CD4-positive, alpha-beta T cell treated with Interleukin-12 subunit alpha and Interleukin-12 subunit beta, for 1 hour (primary cell): ENCODE measurements at regions not wholly inside any gene's neighbourhood (a gene's known extent, or its start where the extent isn't known, plus 50 kb on each side); places are given as distances from the start of the nearest gene placed in this dataset.

ENCODE experiments used
- DNase-seq: peaks from one replicate; pipeline ENCODE4 v3.0.0-alpha.2; 2020

GRCh38 chr7:45456747-45457524 is 117.2 kb upstream of the ADCY1 start:
- no peak for DNase-seq

- DNase-seq = no peak
Measured at GRCh38 chr7:45457591-45457990, 116.6 kb upstream of the ADCY1 start.

GRCh38 chr7:45459476-45459875 is 114.7 kb upstream of the ADCY1 start:
- no peak for DNase-seq

- no peak for DNase-seq
Measured at GRCh38 chr7:45460379-45460778, 113.8 kb upstream of the ADCY1 start.

- DNase-seq = no peak
Measured at GRCh38 chr7:45461026-45461425, 113.1 kb upstream of the ADCY1 start.

GRCh38 chr7:45469103-45469502 is 105.1 kb upstream of the ADCY1 start:
- no peak for DNase-seq

- DNase-seq = no peak
Measured at GRCh38 chr7:45470031-45470430, 104.1 kb upstream of the ADCY1 start.

- DNase-seq = no peak
Measured at GRCh38 chr7:45479781-45480180, 94.4 kb upstream of the ADCY1 start.

- no peak for DNase-seq
Measured at GRCh38 chr7:45482451-45482850, 91.7 kb upstream of the ADCY1 start.

- no peak for DNase-seq
Measured at GRCh38 chr7:45484094-45484493, 90.1 kb upstream of the ADCY1 start.

GRCh38 chr7:45486575-45486974 is 87.6 kb upstream of the ADCY1 start:
- no peak for DNase-seq

GRCh38 chr7:45494885-45495284 is 79.3 kb upstream of the ADCY1 start:
- DNase-seq = no peak

GRCh38 chr7:45495618-45496017 is 78.5 kb upstream of the ADCY1 start:
- no peak for DNase-seq

GRCh38 chr7:45500257-45500656 is 73.9 kb upstream of the ADCY1 start:
- DNase-seq = no peak

GRCh38 chr7:45501791-45502190 is 72.4 kb upstream of the ADCY1 start:
- no peak for DNase-seq

- DNase-seq = no peak
Measured at GRCh38 chr7:45506059-45506458, 68.1 kb upstream of the ADCY1 start.

GRCh38 chr7:45509222-45509621 is 64.9 kb upstream of the ADCY1 start:
- no peak for DNase-seq

- DNase-seq = no peak
Measured at GRCh38 chr7:45511721-45512597, 62.2 kb upstream of the ADCY1 start.

GRCh38 chr7:45514944-45515343 is 59.2 kb upstream of the ADCY1 start:
- DNase-seq = no peak

- no peak for DNase-seq
Measured at GRCh38 chr7:45515346-45515745, 58.8 kb upstream of the ADCY1 start.
